Stimulated activated effector memory CD8-positive, alpha-beta T cell treated with anti-CD3 and anti-CD28 coated beads, Interleukin-12 subunit alpha, Interleukin-12 subunit beta, amount 100 ng/mL, for 72 hours (primary cell): ENCODE measurements at regions not wholly inside any gene's neighbourhood (a gene's known extent, or its start where the extent isn't known, plus 50 kb on each side); places are given as distances from the start of the nearest gene placed in this dataset.

Experiments used
- ATAC-seq: fragments of 150-1000 bp; cut with Tn5 transposase; 2 replicates; pipeline ENCODE4 v1.10.0; 2021
- DNase-seq, 2 donors: peaks; one replicate each; pipeline ENCODE4 v3.0.0; 2021 to 2022; ENCODE audit warnings: low spot score in 2 of 2
- H3K27ac Mint-ChIP-seq: one replicate; pipeline ENCODE4 v1.8.0; 2022; ENCODE audit warnings: mild to moderate bottlenecking, mixed read lengths
- H3K36me3 Mint-ChIP-seq: one replicate; pipeline ENCODE4 v1.8.0; 2022; ENCODE audit warnings: mild to moderate bottlenecking, mixed read lengths
- H3K4me1 Mint-ChIP-seq: one replicate; pipeline ENCODE4 v1.8.0; 2022; ENCODE audit warnings: mixed read lengths
- H3K4me3 Mint-ChIP-seq: one replicate; pipeline ENCODE4 v1.8.0; 2022; ENCODE audit warnings: mild to moderate bottlenecking, mixed read lengths
- H3K9me3 Mint-ChIP-seq: one replicate; pipeline ENCODE4 v1.8.0; 2022; ENCODE audit warnings: mixed read lengths

DNA sequence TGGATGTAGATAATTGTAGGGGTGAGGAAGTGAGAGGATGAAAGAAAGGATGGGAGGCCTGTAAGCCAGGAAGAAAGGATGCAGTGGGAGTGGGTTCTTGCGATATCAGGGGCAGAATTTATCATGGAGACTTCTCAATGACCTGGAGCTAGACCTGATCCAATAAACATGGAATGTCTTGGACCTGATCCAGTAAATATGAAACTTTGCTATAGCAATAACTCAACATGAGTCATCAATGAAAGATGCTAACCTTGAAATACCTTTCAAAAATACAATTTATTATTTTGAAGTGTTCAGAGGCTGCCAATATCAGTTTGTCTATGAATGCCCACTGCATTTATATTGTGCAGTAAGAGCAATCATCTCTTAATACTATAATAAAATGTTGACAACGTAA, 279.5 kb downstream of the POU4F1 start:
- no peak for DNase-seq
- H3K27ac Mint-ChIP-seq = no peak overlapping the region

DNA sequence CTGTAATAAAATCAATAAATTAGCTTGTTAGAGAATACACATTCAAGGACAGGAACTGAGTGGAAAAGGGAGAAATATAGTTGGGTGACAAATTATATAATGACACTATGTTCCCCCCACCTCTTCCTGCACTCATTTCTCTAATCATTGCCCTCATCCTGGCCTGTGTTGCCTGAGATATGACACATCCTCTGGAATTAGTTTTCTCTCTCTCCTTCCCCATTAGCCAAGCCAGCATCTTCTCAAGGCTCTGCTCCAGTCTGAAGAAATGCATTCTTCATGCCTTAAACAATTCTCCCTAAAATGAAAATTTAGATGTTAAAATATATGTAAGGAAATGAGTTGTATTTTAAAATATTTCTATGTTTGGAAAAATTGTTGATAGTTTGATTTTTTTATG, 280.3 kb downstream of the POU4F1 start:
- no peak overlapping the region for H3K4me3 Mint-ChIP-seq
- ATAC-seq = no peak
- no peaks in the 10 kb centered on the region for H3K9me3 Mint-ChIP-seq
- DNase-seq = no peak
- H3K36me3 Mint-ChIP-seq = no peaks in the 10 kb centered on the region
- H3K27ac Mint-ChIP-seq = no peak overlapping the region
- no peaks in the 10 kb centered on the region for H3K4me1 Mint-ChIP-seq

More for the DNA sequence above, 279.5 kb downstream of the POU4F1 start:
- no peak for ATAC-seq
- Mint-ChIP-seq H3K4me1 (no peaks in the 10 kb centered on the region), H3K4me3 (no peak overlapping the region), H3K36me3 (no peaks in the 10 kb centered on the region), H3K9me3 (no peaks in the 10 kb centered on the region)

DNA sequence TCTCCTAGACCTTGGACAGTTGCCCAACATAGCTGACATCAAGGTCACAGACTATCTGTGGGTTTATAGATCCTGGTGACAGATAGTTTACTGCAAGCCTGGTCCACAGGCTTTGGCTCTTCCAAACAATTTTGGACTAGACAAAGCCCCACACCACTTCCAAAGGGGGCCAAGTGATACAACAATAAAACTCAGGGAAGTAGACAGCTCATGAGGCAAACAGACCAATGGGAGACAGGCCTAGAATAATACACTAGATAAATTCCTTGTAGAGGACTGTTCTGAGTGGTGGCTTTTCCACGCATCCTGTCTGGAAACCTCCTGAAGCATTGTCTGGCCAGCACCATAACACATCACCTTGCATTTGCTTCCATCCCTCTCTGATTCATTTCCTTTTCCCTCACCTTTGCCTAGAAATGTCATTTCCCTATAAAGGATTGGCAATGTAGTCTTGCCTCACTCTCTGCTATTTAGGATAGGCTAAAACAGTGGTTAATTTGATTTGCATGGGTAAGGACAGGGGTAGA, 284.2 kb downstream of the POU4F1 start:
- Mint-ChIP-seq H3K4me3 (no peak overlapping the region), H3K9me3 (no peaks in the 10 kb centered on the region), H3K36me3 (no peaks in the 10 kb centered on the region), H3K4me1 (no peaks in the 10 kb centered on the region), H3K27ac (no peak overlapping the region)
- ATAC-seq (no peak), DNase-seq (no peak)

DNA sequence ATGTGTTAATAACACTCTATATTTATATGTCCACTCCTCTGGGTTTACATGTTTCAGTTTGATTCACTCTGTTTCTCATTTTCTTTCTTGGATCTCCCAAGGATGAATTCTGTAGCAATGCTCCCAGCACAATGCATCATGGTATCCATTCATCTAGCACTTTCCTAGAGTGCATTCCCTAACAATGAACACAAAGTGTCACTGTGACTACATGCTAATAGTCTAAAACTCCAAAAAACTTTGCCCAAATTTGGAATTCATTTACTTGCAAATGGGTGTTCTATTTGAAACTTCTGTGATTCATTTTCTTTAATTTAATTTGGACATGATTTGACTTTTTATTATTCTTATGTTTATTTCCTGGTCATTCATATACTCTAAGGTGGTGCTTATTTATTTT, 286.3 kb downstream of the POU4F1 start:
- no peak for DNase-seq
- ATAC-seq = no peak
- Mint-ChIP-seq H3K27ac (no peak overlapping the region), H3K9me3 (no peaks in the 10 kb centered on the region), H3K4me1 (no peaks in the 10 kb centered on the region), H3K36me3 (no peaks in the 10 kb centered on the region), H3K4me3 (no peak overlapping the region)

DNA sequence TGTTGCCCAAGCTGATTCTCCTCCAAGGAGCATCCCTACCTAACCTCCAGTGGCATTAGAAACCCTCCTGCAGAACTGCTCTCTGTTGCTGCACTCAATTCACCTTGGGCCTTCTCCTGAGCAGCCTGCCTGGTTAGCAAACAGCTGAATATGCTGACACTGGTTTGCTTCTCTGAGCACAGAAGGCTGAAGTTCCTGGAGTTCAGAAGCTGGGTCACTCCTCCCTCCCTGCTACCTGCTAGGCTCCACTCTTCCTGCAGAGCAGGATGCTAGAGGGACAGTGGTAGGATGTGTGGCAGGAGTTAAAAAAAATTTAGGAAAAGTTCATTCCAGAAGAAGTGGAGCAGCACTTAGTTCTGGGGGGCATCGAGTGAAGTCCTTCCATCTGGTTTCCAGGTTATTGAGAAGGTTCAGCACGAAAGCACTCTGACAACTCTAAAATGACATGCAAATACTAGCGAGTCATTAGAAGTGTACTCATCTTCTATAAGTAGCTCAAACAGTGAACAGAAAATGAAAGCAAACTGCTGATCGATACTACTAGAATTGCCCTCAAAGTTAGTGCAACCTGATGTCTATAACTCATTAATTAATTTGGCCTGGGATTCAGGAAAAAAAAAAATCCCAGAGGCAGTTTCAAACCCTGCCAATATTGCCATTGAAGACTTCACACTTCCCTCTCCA, 293.7 kb downstream of the POU4F1 start:
- H3K36me3 Mint-ChIP-seq = no peaks in the 10 kb centered on the region
- H3K9me3 Mint-ChIP-seq = peaks cover 2% of the 10 kb centered on the region
- no peak for ATAC-seq
- H3K27ac Mint-ChIP-seq = no peak overlapping the region
- H3K4me1 Mint-ChIP-seq = no peaks in the 10 kb centered on the region
- no peak for DNase-seq
- H3K4me3 Mint-ChIP-seq = no peak overlapping the region

DNA sequence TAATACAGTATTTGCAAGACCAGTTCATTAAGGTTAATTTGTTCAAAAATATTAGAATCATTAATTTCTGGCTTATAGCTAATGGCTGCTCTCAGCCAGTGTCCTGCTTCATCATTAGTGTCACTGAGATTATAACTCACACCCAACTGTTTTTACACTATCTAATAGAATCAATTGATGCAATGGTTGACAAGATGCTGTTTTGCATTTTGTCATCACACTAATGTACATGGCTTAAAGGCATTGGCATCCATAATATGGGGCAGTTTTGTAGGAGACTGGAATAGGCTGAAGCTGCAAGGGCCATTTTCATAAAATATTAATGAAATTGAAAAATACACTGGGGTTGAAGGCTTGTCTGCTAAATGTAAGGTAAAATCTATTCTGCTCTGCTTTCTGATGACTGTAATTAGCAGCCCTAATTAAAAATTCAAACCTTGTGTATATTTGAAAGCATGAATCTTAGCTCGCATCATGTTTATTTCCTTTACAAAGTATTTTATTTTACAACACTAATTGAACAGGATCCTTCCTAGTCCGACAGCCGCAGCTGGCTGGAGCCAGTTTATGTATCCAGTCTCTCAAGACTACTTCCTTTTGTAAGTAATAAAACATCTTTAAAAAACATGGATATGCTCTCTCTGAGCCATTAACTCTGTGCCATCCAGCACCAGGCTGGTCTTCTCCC, 296.7 kb downstream of the POU4F1 start:
- Mint-ChIP-seq H3K27ac (no peak overlapping the region), H3K4me1 (no peaks in the 10 kb centered on the region), H3K9me3 (peaks cover 2% of the 10 kb centered on the region), H3K36me3 (no peaks in the 10 kb centered on the region), H3K4me3 (no peak overlapping the region)
- no peak for ATAC-seq
- DNase-seq = no peak

DNA sequence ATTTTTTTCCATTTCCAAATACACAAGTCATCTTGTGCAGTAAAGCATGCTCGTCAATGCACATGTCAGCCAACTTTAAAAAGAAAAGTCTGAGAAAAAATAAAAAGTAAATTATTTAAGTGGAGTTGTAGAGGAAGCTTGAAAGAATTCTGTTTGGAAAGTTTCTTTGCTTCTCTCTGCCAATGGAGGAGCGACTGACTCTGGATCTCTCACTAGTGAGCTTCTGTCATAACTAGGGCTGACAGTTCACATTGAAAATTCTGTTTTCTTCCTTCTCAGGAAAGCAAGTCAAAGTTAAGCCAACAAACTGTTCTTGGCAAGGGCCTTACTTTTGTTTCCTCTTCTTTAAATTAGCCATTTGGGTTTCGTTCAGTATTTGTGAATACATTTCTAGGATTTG, 298.2 kb downstream of the POU4F1 start:
- Mint-ChIP-seq H3K36me3 (no peaks in the 10 kb centered on the region), H3K4me3 (no peak overlapping the region), H3K9me3 (no peaks in the 10 kb centered on the region), H3K27ac (no peak overlapping the region), H3K4me1 (no peaks in the 10 kb centered on the region)
- ATAC-seq (no peak), DNase-seq (no peak)

DNA sequence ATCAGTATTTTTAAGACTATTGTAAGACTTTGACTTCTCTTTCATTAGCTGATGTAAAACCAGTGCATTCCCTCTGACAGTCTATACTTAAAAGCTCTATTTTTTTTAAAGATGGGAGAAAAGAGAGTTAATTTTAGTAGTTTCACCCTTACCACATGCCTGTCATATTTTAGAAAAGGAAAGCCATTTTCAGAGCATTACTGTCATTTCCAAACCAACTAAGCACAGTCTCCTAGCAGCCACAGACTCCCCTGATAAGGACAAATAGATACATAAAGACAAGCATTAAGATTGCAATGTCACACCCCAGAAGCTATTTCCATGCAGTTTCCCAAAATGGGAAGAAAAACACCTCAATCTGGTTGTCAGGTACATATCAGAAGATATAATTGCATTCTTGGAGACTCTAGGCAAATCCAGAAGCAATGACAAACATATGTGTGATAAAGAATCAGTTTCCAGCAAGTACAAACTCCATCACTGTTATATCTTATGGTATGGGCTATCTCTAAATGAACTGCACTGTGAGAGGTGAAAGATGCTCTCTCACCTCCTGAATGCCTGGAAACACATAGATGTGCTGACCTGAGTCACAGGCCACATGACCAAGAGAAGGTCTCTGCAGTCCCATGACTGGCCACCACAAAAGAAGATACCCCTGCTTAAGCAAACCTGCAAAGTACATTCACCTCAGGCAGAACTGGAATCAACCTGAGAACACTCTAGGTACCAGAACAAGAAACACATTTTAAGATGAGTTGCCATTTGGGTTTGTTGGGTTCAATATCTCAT, 303.3 kb downstream of the POU4F1 start:
- no peak overlapping the region for H3K4me3 Mint-ChIP-seq
- no peaks in the 10 kb centered on the region for H3K9me3 Mint-ChIP-seq
- no peak overlapping the region for H3K27ac Mint-ChIP-seq
- no peaks in the 10 kb centered on the region for H3K36me3 Mint-ChIP-seq
- ATAC-seq (peak; percentile 44), DNase-seq (no peak)
- no peaks in the 10 kb centered on the region for H3K4me1 Mint-ChIP-seq

DNA sequence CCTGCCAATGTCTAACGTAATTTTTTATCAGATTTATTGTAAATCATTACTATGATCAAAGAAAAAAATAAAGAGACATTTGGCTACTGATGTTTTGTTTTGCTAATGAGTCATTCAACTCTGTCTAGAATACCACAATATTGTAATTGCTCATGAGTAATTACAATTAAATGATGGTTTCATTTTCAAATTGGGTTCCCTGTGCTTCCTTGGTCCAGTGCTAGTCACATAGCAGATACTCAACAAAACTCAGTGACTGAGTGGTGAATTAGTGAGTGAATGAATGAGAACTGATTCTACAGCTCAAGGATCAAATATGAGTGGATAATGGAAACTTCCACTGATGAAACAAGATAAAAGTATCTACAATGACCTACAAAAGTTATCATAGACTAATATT, 304.7 kb downstream of the POU4F1 start:
- no peak for DNase-seq
- Mint-ChIP-seq H3K4me3 (no peak overlapping the region), H3K36me3 (no peaks in the 10 kb centered on the region), H3K27ac (no peak overlapping the region), H3K9me3 (no peaks in the 10 kb centered on the region), H3K4me1 (no peaks in the 10 kb centered on the region)
- peak; percentile 44 for ATAC-seq

DNA sequence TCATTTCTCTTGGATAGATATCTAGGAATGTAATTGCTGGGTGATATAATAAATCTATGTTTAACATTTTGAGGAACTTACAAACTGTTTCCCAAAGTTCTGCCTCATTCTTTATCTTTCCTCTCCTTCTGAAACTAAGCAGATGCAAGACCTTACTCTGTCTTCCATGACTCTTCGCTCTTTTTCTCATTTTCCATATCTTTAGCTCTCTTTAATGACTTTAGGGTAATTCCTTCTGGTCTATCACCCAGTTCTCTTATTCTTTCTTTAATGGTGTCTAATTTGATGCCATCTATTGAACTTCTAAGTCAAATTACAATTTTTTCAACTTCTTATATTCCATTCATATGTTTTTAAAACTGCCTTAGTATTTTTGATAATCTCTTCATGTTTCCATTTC, 316.6 kb downstream of the POU4F1 start:
- Mint-ChIP-seq H3K4me1 (no peaks in the 10 kb centered on the region), H3K27ac (no peak overlapping the region), H3K36me3 (no peaks in the 10 kb centered on the region), H3K9me3 (peaks cover 24% of the 10 kb centered on the region), H3K4me3 (no peak overlapping the region)
- DNase-seq = no peak
- no peak for ATAC-seq

DNA sequence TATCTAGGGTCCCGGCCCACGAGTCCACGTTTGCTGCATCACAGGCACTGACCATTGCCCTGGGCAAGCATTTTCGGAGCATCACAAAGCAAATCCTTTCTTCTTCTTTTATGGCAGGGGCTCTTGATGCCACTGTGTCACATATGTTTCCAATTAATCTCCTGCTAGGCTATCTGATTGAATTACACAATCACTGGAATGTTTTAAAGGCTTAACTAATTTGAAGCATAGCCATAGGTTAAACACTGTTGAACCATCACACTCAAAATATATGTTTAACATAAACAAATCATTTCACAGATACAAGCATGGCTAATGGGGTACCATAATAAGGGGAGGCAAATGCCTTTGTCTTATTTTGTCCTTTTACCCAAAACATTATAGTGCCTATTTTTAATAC, 338.3 kb downstream of the POU4F1 start:
- DNase-seq (no peak), ATAC-seq (no peak)
- Mint-ChIP-seq H3K9me3 (no peaks in the 10 kb centered on the region), H3K36me3 (no peaks in the 10 kb centered on the region), H3K4me3 (no peak overlapping the region), H3K4me1 (no peaks in the 10 kb centered on the region), H3K27ac (no peak overlapping the region)

DNA sequence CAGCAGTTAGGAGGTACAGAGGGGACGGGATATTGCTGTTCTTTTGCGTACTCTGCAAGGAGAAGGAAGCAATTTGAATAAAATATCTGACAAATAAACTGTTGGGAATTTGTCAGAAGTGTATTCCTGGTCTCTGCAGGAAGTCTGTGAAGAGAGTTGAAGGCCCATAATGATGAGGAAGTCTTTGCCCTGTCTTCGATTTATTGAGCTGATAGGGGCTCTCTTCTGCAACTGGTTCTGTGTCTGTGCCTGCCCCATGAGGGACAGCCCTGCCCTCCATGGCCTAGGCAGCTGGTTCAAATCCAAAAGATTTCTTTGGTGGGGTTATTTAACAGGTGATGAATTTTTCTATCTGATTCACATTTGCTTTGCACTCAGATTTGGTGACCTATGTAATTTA, 339.7 kb upstream of the EDNRB start:
- Mint-ChIP-seq H3K9me3 (no peaks in the 10 kb centered on the region), H3K4me1 (no peaks in the 10 kb centered on the region)

DNA sequence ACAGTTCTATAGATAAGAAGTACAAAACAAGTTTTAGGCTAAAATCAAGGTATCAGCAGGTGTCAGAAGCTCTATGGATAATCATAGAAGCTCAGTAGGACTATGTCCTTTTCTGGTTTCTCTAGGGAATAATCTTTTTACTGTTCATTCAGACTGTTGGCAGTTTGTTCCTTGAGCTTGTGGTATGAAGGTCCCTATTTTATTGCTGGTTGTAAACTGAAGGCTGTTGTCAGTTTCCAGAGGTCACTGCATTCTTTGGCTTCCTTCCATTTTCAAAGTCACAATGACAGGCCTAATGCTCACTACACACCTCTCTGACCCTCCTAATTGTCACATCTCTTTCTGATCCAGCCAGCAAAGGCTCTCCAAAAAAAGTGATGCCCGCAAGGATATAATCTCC, 337.9 kb upstream of the EDNRB start:
- ATAC-seq = no peak
- Mint-ChIP-seq H3K4me1 (no peaks in the 10 kb centered on the region), H3K9me3 (no peaks in the 10 kb centered on the region), H3K36me3 (no peaks in the 10 kb centered on the region), H3K27ac (no peak overlapping the region), H3K4me3 (no peak overlapping the region)
- DNase-seq = no peak

More for the DNA sequence above, 339.7 kb upstream of the EDNRB start:
- Mint-ChIP-seq H3K36me3 (no peaks in the 10 kb centered on the region), H3K27ac (no peak overlapping the region), H3K4me3 (no peak overlapping the region)
- ATAC-seq (no peak), DNase-seq (no peak)

DNA sequence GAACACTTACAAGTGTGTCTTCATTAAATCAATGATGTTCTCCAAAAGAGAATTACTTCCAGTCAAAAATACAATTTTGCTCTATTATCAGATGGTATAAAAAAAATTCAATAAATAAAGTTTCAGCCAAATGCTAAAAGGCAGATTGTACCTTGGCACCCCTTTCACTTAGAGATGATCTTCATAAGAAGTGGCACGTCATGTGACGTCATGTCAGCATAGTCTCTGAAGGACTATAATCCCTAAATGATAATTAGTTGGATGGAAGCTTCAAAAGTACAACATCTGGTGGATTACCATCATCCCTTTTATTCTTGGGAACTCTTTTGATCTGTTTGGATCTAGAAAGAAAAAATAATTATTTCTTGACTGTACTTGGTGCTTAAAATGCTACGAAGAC, 335.5 kb upstream of the EDNRB start:
- no peak overlapping the region for H3K27ac Mint-ChIP-seq
- H3K4me1 Mint-ChIP-seq = no peaks in the 10 kb centered on the region
- H3K36me3 Mint-ChIP-seq = no peaks in the 10 kb centered on the region
- ATAC-seq (no peak), DNase-seq (no peak)
- no peaks in the 10 kb centered on the region for H3K9me3 Mint-ChIP-seq
- no peak overlapping the region for H3K4me3 Mint-ChIP-seq

DNA sequence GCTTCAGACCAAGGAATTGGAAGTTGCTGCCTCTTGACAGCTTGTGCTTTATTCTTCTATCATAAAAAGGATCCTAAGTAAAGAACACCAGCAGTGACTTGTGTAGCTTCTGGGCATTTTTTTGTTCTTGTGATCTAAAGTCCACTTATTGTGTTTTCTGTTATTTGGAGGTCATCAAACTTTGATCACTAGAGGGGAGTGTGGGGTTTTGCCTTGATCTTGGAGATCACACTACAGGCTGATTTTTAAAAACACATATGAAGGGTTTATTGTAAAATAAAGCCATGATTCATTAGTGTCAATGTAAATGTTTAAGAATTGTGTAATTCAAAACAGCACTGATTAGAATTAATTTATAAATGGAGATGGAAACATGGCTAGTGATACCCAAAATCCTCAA, 328.7 kb upstream of the EDNRB start:
- DNase-seq = no peak
- H3K4me3 Mint-ChIP-seq = no peak overlapping the region
- H3K36me3 Mint-ChIP-seq = no peaks in the 10 kb centered on the region
- no peak for ATAC-seq
- H3K4me1 Mint-ChIP-seq = no peaks in the 10 kb centered on the region
- H3K9me3 Mint-ChIP-seq = no peaks in the 10 kb centered on the region
- no peak overlapping the region for H3K27ac Mint-ChIP-seq
